ENCODE measurements at regions not wholly inside any gene's neighbourhood (a gene's known extent, or its start where the extent isn't known, plus 50 kb on each side); places are given as distances from the start of the nearest gene placed in this dataset.
"Not testable (repeated sequence)": the region's sequence is repeated elsewhere in the genome, so short reads cannot be mapped to it uniquely, and the experiment has no call there.

- DNase-seq (ENCODE audit: low read depth in 2 of 2): no peak
Observed at GRCh38 chr2:104976603-104977120, 61.2 kb upstream of the MRPS9 start.

GRCh38 chr2:104977958-104978357 is 59.9 kb upstream of the MRPS9 start:
- no peak for DNase-seq (ENCODE audit: low read depth in 2 of 2)

GRCh38 chr2:104979786-104980185 is 58.1 kb upstream of the MRPS9 start:
- DNase-seq (ENCODE audit: low read depth in 2 of 2): not testable (repeated sequence)

- no peak for DNase-seq (ENCODE audit: low read depth in 2 of 2)
Observed at GRCh38 chr2:104982111-104982510, 55.8 kb upstream of the MRPS9 start.
